Karpas-422 (cell line): ENCODE measurements at regions not wholly inside any gene's neighbourhood (a gene's known extent, or its start where the extent isn't known, plus 50 kb on each side); places are given as distances from the start of the nearest gene placed in this dataset.

Experiments
- DNase-seq: peaks from one replicate; pipeline ENCODE4 v3.0.0-alpha.2; 2015
- H2AFZ ChIP-seq: fragments of 200-600 bp; sonication (generic); 2 replicates; pipeline ENCODE4 v1.6.1; 2014; ENCODE audit warnings: antibody characterized with exemption, low read length, mixed read lengths
- H3K27ac ChIP-seq: fragments of 200-600 bp; sonication (generic); 2 replicates; pipeline ENCODE4 v1.5.1; 2014; ENCODE audit warnings: mild to moderate bottlenecking, low read length, moderate library complexity
- H3K27me3 ChIP-seq: fragments of 200-600 bp; sonication (generic); 2 replicates; pipeline ENCODE4 v1.6.1; 2014; ENCODE audit warnings: low read length, mixed read lengths
- H3K36me3 ChIP-seq: fragments of 200-600 bp; sonication (generic); 2 replicates; pipeline ENCODE4 v1.6.1; 2014; ENCODE audit warnings: low read length, mixed read lengths; ENCODE audit not compliant: insufficient read depth
- H3K4me1 ChIP-seq: fragments of 200-600 bp; sonication (generic); 2 replicates; pipeline ENCODE4 v1.6.1; 2014; ENCODE audit warnings: mild to moderate bottlenecking, low read length, mixed read lengths
- H3K4me2 ChIP-seq: fragments of 200-600 bp; sonication (generic); 2 replicates; pipeline ENCODE4 v1.6.1; 2014; ENCODE audit warnings: low read length, low read depth, mild to moderate bottlenecking; ENCODE audit not compliant: poor library complexity, severe bottlenecking
- H3K4me3 ChIP-seq: fragments of 200-600 bp; sonication (generic); 2 replicates; pipeline ENCODE4 v1.5.1; 2014; ENCODE audit warnings: mild to moderate bottlenecking, antibody characterized with exemption, low read length, mixed read lengths
- H3K79me2 ChIP-seq: fragments of 200-600 bp; sonication (generic); 2 replicates; pipeline ENCODE4 v1.6.1; 2014; ENCODE audit warnings: mild to moderate bottlenecking, low read length, mixed read lengths
- H3K9ac ChIP-seq: fragments of 200-600 bp; sonication (generic); 2 replicates; pipeline ENCODE4 v1.6.0; 2014; ENCODE audit warnings: low read length
- H3K9me2 ChIP-seq: fragments of 200-600 bp; sonication (generic), shearing (Covaris generic); replicated peaks from 2 replicates; pipeline ENCODE4 v1.6.0; 2014; ENCODE audit warnings: mild to moderate bottlenecking, low read length, moderate library complexity; ENCODE audit not compliant: insufficient read depth
- H3K9me3 ChIP-seq: fragments of 300-700, 200-600 bp; sonication (generic); 2 replicates; pipeline ENCODE4 v1.6.1; 2014; ENCODE audit warnings: low read length, mixed read lengths
- H4K20me1 ChIP-seq: fragments of 200-600 bp; sonication (generic); 2 replicates; pipeline ENCODE4 v1.6.1; 2014; ENCODE audit warnings: mild to moderate bottlenecking, antibody characterized with exemption, low read length, low read depth; ENCODE audit not compliant: insufficient read depth

DNA sequence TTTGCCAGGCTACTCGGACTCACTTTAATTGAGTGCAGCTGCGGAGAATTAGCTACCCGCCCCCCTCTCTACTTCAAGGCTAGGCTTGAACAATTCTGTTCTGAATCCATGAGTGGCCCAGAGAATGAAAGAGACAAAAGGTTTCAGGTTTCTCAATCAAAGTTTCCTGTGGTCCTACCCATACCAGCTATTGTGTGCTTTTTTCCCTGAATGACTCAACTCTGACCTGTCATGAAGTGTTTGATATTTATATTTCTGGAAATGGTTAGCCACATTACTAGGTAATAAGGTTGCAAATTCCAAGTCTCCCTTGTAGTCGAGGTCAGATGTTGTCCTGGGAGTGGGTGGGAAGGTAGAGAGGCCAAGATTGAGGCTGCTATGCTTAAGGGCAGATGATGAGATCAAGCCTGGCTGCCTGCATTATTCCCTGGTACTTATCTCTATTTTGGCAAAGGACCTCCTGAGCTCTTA, 392.7 kb upstream of the TBL1XR1 start:
- Histone ChIP-seq H3K4me2 (no peak overlapping the region), H3K27ac (no peak overlapping the region)
- DNase-seq: no peak

DNA sequence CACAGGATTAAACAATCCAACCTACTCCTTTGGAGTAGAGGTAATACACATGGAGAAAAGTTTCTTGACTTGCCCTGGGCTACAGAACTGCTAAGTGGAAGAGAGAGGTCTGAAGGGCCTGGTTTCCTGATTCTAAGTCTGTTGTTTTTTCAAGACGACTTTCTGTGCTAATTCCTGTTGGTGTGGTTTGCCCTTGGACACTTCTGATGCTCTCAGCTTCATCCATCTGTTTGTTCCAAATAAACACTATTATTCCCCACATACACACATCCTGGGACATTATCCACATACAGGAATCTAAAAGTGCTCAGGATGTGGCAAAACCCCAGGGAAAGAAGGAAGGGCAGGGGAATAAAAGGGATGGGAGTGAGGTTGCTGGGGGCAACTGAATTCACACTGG, 393.5 kb upstream of the TBL1XR1 start:
- Histone ChIP-seq H3K79me2 (no peaks in the 10 kb centered on the region), H3K27me3 (no peaks in the 10 kb centered on the region), H3K9me3 (no peaks in the 10 kb centered on the region), H3K4me3 (no peak overlapping the region), H2AFZ (no peak overlapping the region), H3K9ac (no peak overlapping the region), H4K20me1 (no peaks in the 10 kb centered on the region), H3K27ac (no peak overlapping the region), H3K4me1 (no peaks in the 10 kb centered on the region), H3K36me3 (no peaks in the 10 kb centered on the region), H3K9me2 (no peaks in the 10 kb centered on the region), H3K4me2 (no peak overlapping the region)
- no peak for DNase-seq

More for the DNA sequence above, 392.7 kb upstream of the TBL1XR1 start:
- Histone ChIP-seq H3K9me2 (no peaks in the 10 kb centered on the region), H3K36me3 (no peaks in the 10 kb centered on the region), H3K9me3 (no peaks in the 10 kb centered on the region), H3K9ac (no peak overlapping the region), H3K27me3 (no peaks in the 10 kb centered on the region), H4K20me1 (no peaks in the 10 kb centered on the region), H2AFZ (no peak overlapping the region), H3K4me1 (no peaks in the 10 kb centered on the region), H3K79me2 (no peaks in the 10 kb centered on the region), H3K4me3 (no peak overlapping the region)

DNA sequence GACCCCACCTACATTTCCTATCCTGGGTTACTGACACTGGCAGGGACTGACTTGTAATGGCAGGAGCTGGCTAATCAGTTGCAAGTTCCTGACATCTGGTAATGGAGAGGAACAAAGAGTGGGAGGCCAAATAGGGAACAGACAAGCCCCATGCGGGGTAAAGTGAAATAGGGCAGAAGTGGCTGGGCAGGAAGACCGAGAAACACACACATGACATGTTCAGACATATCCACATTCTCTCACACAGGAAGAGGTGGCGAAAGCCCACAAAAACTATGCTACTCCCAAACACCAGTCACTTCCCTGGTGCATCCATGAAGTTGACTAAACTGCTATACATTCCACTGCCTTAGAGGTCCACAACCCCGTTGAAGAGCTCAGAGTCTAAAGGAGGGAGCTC, 394.1 kb upstream of the TBL1XR1 start:
- H4K20me1 ChIP-seq: no peaks in the 10 kb centered on the region
- no peaks in the 10 kb centered on the region for H3K27me3 ChIP-seq
- H3K27ac ChIP-seq: no peak overlapping the region
- no peak overlapping the region for H3K4me2 ChIP-seq
- no peak overlapping the region for H3K4me3 ChIP-seq
- H3K9me2 ChIP-seq: no peaks in the 10 kb centered on the region
- no peaks in the 10 kb centered on the region for H3K4me1 ChIP-seq
- no peak overlapping the region for H3K9ac ChIP-seq
- DNase-seq: no peak
- no peaks in the 10 kb centered on the region for H3K79me2 ChIP-seq
- H3K36me3 ChIP-seq: no peaks in the 10 kb centered on the region
- no peaks in the 10 kb centered on the region for H3K9me3 ChIP-seq
- no peak overlapping the region for H2AFZ ChIP-seq

GRCh38 chr3:177594096-177594495, 396.8 kb upstream of the TBL1XR1 start:
- H3K4me1 ChIP-seq: no peaks in the 10 kb centered on the region
- H3K27me3 ChIP-seq: no peaks in the 10 kb centered on the region
- no peaks in the 10 kb centered on the region for H3K9me2 ChIP-seq

DNA sequence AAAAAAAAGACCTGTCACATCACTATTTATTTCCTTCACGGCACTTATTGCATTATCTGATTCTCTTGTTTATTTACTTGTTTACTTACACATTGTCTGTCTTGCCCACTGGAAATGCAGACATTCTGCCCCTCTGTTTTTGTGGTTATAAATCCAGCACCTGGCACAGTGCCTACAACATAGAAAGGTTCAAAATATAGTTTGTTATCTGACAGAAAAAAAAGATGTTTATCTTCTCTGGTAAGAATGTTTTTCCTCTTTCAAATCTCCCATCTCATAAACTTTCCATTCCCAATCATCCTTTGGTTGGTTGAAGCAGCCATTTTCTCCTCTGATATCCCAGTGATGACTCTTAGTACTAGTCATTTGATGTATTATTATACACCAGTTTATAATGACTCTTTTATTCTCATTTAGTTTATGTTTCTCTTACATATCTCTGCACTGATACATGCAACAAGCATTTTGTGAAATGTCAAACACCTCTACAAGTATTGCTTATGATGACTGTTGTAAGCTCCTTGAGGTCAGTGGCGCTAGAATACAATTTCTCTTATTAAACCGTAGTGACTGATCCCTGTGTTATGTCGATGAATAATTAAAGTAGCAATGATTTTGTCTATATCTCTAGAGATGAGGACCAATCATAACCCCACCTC, 398.4 kb upstream of the TBL1XR1 start:
- no peak overlapping the region for H3K4me2 ChIP-seq
- no peak overlapping the region for H3K27ac ChIP-seq
- no peak overlapping the region for H3K9ac ChIP-seq
- H3K9me3 ChIP-seq: no peaks in the 10 kb centered on the region
- H4K20me1 ChIP-seq: no peaks in the 10 kb centered on the region
- no peak overlapping the region for H3K4me3 ChIP-seq
- H3K36me3 ChIP-seq: no peaks in the 10 kb centered on the region
- H3K79me2 ChIP-seq: no peaks in the 10 kb centered on the region
- H3K4me1 ChIP-seq: no peaks in the 10 kb centered on the region
- no peak overlapping the region for H2AFZ ChIP-seq
- no peak for DNase-seq
- H3K27me3 ChIP-seq: no peaks in the 10 kb centered on the region
- no peaks in the 10 kb centered on the region for H3K9me2 ChIP-seq

More at GRCh38 chr3:177594096-177594495, 396.8 kb upstream of the TBL1XR1 start:
- Histone ChIP-seq H3K9me3 (no peaks in the 10 kb centered on the region), H3K4me2 (no peak overlapping the region), H2AFZ (no peak overlapping the region), H3K4me3 (no peak overlapping the region), H3K9ac (no peak overlapping the region), H3K27ac (no peak overlapping the region), H3K79me2 (no peaks in the 10 kb centered on the region), H3K36me3 (no peaks in the 10 kb centered on the region), H4K20me1 (no peaks in the 10 kb centered on the region)
- no peak for DNase-seq

DNA sequence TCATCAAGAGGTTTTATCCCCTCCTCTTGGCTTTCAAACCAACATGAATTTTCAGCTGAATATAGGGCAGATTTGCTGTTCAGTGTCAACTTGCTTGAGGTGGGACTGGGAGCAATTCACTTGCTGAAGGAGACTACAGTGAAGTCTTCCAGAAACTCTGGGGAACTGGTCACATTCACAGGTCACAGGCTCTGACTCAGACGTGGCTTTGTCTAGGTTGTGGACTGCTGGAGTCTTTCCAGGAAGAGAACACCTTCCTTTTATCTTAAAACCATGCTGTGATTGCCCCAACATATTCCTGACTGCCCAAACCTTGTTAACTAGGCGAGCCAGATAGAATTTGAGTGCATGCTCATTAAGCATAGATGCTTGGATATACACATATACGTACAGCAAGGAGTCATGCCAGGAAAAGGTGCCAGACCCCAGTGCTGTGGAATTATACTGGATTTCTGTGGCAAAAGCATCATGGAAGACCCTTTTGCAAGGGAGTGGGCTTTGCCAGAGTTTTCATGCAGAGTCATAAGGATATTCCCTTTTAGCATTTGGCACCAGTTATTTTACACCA, 399.1 kb upstream of the TBL1XR1 start:
- Histone ChIP-seq H3K9ac (no peak overlapping the region), H4K20me1 (no peaks in the 10 kb centered on the region), H3K27ac (no peak overlapping the region), H3K9me3 (no peaks in the 10 kb centered on the region), H3K4me2 (no peak overlapping the region), H3K27me3 (no peaks in the 10 kb centered on the region), H3K9me2 (no peaks in the 10 kb centered on the region), H3K4me1 (no peaks in the 10 kb centered on the region), H3K36me3 (no peaks in the 10 kb centered on the region), H3K4me3 (no peak overlapping the region), H2AFZ (no peak overlapping the region), H3K79me2 (no peaks in the 10 kb centered on the region)
- no peak for DNase-seq

DNA sequence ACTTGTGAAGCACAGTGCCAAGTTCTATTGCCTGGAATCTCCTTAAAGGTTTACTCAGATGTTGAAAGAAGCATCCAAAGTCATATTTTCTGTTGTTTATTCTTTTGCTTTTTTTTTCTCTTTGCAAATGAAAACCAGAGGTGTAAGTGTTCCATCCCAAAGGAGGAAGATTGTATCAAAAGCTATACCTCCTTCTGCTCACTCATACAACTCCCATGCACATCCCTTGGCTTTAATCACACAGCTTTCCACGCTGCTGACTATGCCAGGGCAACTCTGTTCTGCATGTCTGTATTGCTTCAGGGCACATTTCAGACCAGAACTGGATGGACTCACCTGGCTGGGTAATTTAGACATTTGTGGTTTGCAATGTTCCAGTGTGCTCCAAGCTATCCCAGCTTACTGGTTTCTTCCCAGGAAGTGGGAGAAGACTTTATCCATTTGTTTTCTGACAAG, 399.6 kb upstream of the TBL1XR1 start:
- Histone ChIP-seq H4K20me1 (no peaks in the 10 kb centered on the region), H2AFZ (no peak overlapping the region), H3K27ac (no peak overlapping the region)

GRCh38 chr3:177597311-177598096, 400.2 kb upstream of the TBL1XR1 start:
- no peak overlapping the region for H3K9ac ChIP-seq
- H3K27ac ChIP-seq: no peak overlapping the region
- no peaks in the 10 kb centered on the region for H3K36me3 ChIP-seq
- no peaks in the 10 kb centered on the region for H3K9me2 ChIP-seq
- H3K27me3 ChIP-seq: no peaks in the 10 kb centered on the region
- no peak overlapping the region for H2AFZ ChIP-seq
- DNase-seq: no peak
- no peaks in the 10 kb centered on the region for H3K4me1 ChIP-seq
- no peaks in the 10 kb centered on the region for H4K20me1 ChIP-seq
- no peaks in the 10 kb centered on the region for H3K79me2 ChIP-seq
- H3K4me2 ChIP-seq: no peak overlapping the region
- no peak overlapping the region for H3K4me3 ChIP-seq
- no peaks in the 10 kb centered on the region for H3K9me3 ChIP-seq

More for the DNA sequence above, 399.6 kb upstream of the TBL1XR1 start:
- no peaks in the 10 kb centered on the region for H3K9me2 ChIP-seq
- H3K4me3 ChIP-seq: no peak overlapping the region
- no peak overlapping the region for H3K9ac ChIP-seq
- H3K9me3 ChIP-seq: no peaks in the 10 kb centered on the region
- no peak overlapping the region for H3K4me2 ChIP-seq
- H3K79me2 ChIP-seq: no peaks in the 10 kb centered on the region
- no peaks in the 10 kb centered on the region for H3K4me1 ChIP-seq
- no peak for DNase-seq
- H3K27me3 ChIP-seq: no peaks in the 10 kb centered on the region
- no peaks in the 10 kb centered on the region for H3K36me3 ChIP-seq
